C4-2B (cell line): ENCODE measurements at regions not wholly inside any gene's neighbourhood (a gene's known extent, or its start where the extent isn't known, plus 50 kb on each side); places are given as distances from the start of the nearest gene placed in this dataset.

Experiments
- ZFX ChIP-seq: fragments of 450-650 bp; IDR thresholded peaks from 2 replicates; pipeline ENCODE4 v1.6.1; 2017
- TF ChIP-seq, protein P1 (sequence below): fragments of 450-650 bp; conservative IDR thresholded peaks from 2 replicates; pipeline ENCODE4 v1.5.1; 2017; ENCODE audit warnings: mild to moderate bottlenecking

GRCh38 chr5:158276692-158277091 is 417.7 kb upstream of the CLINT1 start:
- TF ChIP-seq, protein P1, sequence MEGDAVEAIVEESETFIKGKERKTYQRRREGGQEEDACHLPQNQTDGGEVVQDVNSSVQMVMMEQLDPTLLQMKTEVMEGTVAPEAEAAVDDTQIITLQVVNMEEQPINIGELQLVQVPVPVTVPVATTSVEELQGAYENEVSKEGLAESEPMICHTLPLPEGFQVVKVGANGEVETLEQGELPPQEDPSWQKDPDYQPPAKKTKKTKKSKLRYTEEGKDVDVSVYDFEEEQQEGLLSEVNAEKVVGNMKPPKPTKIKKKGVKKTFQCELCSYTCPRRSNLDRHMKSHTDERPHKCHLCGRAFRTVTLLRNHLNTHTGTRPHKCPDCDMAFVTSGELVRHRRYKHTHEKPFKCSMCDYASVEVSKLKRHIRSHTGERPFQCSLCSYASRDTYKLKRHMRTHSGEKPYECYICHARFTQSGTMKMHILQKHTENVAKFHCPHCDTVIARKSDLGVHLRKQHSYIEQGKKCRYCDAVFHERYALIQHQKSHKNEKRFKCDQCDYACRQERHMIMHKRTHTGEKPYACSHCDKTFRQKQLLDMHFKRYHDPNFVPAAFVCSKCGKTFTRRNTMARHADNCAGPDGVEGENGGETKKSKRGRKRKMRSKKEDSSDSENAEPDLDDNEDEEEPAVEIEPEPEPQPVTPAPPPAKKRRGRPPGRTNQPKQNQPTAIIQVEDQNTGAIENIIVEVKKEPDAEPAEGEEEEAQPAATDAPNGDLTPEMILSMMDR, result no peak
- TF ChIP-seq ZFX, result no peak
